ENCODE measurements at regions not wholly inside any gene's neighbourhood (a gene's known extent, or its start where the extent isn't known, plus 50 kb on each side); places are given as distances from the start of the nearest gene placed in this dataset.

DNA sequence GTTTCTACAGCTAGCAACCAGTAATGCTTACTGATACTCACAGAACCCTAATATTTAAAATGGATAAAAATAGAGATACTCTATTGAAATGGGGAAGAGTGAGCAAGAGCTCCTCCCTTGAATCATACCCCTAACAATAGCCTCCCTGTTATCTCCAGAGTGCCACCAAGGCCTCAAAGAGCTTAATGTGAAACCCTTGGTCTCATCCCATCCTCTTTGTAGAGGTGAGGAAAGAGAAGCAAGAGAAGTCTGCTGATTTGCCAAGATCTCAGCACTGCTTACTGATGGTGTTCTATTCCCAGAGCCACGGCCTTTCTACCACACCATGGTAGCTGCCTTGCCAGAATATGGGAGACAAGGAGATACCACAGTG, 463.4 kb upstream of the PROK2 start:
- TF ChIP-seq CTCF (IDR thresholded peaks at IDR 0.05) = no peak
- no peak for TF ChIP-seq EP300 (IDR thresholded peaks at IDR 0.05)
- TF ChIP-seq POLR2AphosphoS5 (IDR thresholded peaks at IDR 0.05) = no peak

Measured in esophagus muscularis mucosa (tissue), 4 donors.